Gastroesophageal sphincter (tissue), 4 donors: ENCODE measurements at regions not wholly inside any gene's neighbourhood (a gene's known extent, or its start where the extent isn't known, plus 50 kb on each side); places are given as distances from the start of the nearest gene placed in this dataset.
"Not testable (repeated sequence)": the region's sequence is repeated elsewhere in the genome, so short reads cannot be mapped to it uniquely, and the experiment has no call there.

Source experiments
- ATAC-seq: fragments of 150-250 bp; one replicate; pipeline ENCODE4 v1.9.1; 2016; ENCODE audit warnings: mild to moderate bottlenecking, moderate library complexity
- H3K27ac ChIP-seq, 4 donors: fragments of 200-600 bp; sonication (generic) in 3 of 4; 1 replicate in 3 of 4; 2 replicates in 1 of 4; pipeline ENCODE4 v1.5.1; 2016 to 2019
- H3K27me3 ChIP-seq: fragments of 200-600 bp; sonication (generic); one replicate; pipeline ENCODE4 v1.5.1; 2019
- H3K36me3 ChIP-seq, 2 donors: fragments of 200-600 bp; sonication (generic); one replicate each; pipeline ENCODE4 v1.5.1; 2019; ENCODE audit warnings: control low read depth in 1 of 2
- H3K4me1 ChIP-seq, 3 donors: fragments of 200-600 bp; sonication (generic); 1 replicate in 2 of 3; 2 replicates in 1 of 3; pipeline ENCODE4 v1.5.1; 2016 to 2019; ENCODE audit warnings: control low read depth in 2 of 3
- H3K4me3 ChIP-seq, 2 donors: fragments of 200-600 bp; sonication (generic); one replicate each; pipeline ENCODE4 v1.5.1; 2019; ENCODE audit warnings: mild to moderate bottlenecking in 1 of 2, moderate library complexity in 1 of 2
- H3K9me3 ChIP-seq, 3 donors: fragments of 200-600 bp; sonication (generic); one replicate each; pipeline ENCODE4 v1.5.1; 2017 to 2019; ENCODE audit warnings: control low read depth in 2 of 3
- EP300 ChIP-seq: sonication (generic); formaldehyde crosslinking; IDR thresholded peaks from one replicate; pipeline ENCODE4 v1.6.1; 2017; ENCODE audit warnings: antibody characterized with exemption, mild to moderate bottlenecking
- POLR2A ChIP-seq, 2 donors: fragments of 450-650 bp; IDR thresholded peaks; one replicate each; pipeline ENCODE4 v1.6.1; 2017; ENCODE audit warnings: antibody characterized with exemption in 2 of 2, mild to moderate bottlenecking in 2 of 2, moderate library complexity in 1 of 2
- POLR2AphosphoS5 ChIP-seq: sonication (generic); formaldehyde crosslinking; IDR thresholded peaks from one replicate; pipeline ENCODE4 v1.6.1; 2017; ENCODE audit warnings: antibody characterized with exemption
- WGBS, 2 donors: methylation state at CpG; one replicate each; pipeline ENCODE4 v1.1.5; 2018; ENCODE audit warnings: low coverage in 1 of 2; 5-methylcytosine and 5-hydroxymethylcytosine counted together
- TF ChIP-seq, protein P1 (sequence below), 4 experiments: fragments of 200-600 bp in 2 of 4; fragments of 450-650 bp in 2 of 4; sonication (generic) in 1 of 4; IDR thresholded peaks; one replicate each; pipeline ENCODE4 v1.5.1; 2017 to 2019; ENCODE audit warnings: antibody characterized with exemption in 4 of 4, mild to moderate bottlenecking in 2 of 4, moderate library complexity in 2 of 4

DNA sequence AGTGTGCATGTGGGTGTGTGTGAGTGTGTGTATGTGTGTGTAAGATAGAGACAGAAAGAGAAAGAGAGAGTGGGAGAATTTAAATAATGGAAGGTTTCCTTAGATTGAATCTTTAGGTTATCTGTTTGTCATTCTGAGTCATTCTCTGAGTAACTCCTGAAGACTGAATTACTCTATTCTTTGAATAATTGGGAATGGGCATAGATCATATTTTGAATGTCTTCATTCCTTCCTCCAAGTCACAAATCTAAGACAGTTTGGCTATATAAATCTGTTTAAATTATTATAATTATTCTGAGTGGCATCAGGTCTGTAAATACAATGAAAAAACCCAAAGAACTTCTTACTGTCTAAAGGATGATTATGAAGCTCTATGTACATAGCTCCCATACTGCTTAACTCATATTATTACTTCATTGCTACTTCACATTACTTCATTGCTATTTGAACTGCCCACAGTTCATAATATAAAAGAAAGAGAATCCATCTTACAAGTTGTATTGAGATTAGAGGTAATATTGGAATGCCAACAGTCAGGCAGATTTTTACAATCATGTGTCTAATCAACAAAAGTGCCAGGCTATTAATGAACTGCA is 346.6 kb upstream of the CCDC179 start:
- no peaks in the 10 kb centered on the region for H3K36me3 ChIP-seq
- no peaks in the 10 kb centered on the region for H3K4me1 ChIP-seq
- ATAC-seq, result no peak
- no peaks in the 10 kb centered on the region for H3K9me3 ChIP-seq
- no peak overlapping the region for H3K4me3 ChIP-seq
- H3K27ac ChIP-seq, result no peak overlapping the region
- H3K27me3 ChIP-seq, result no peaks in the 10 kb centered on the region
- TF ChIP-seq, protein P1, sequence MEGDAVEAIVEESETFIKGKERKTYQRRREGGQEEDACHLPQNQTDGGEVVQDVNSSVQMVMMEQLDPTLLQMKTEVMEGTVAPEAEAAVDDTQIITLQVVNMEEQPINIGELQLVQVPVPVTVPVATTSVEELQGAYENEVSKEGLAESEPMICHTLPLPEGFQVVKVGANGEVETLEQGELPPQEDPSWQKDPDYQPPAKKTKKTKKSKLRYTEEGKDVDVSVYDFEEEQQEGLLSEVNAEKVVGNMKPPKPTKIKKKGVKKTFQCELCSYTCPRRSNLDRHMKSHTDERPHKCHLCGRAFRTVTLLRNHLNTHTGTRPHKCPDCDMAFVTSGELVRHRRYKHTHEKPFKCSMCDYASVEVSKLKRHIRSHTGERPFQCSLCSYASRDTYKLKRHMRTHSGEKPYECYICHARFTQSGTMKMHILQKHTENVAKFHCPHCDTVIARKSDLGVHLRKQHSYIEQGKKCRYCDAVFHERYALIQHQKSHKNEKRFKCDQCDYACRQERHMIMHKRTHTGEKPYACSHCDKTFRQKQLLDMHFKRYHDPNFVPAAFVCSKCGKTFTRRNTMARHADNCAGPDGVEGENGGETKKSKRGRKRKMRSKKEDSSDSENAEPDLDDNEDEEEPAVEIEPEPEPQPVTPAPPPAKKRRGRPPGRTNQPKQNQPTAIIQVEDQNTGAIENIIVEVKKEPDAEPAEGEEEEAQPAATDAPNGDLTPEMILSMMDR (IDR thresholded peaks at IDR 0.05), result no peak
- TF ChIP-seq POLR2A (IDR thresholded peaks at IDR 0.05) (no peak), POLR2AphosphoS5 (no peak), EP300 (no peak)

DNA sequence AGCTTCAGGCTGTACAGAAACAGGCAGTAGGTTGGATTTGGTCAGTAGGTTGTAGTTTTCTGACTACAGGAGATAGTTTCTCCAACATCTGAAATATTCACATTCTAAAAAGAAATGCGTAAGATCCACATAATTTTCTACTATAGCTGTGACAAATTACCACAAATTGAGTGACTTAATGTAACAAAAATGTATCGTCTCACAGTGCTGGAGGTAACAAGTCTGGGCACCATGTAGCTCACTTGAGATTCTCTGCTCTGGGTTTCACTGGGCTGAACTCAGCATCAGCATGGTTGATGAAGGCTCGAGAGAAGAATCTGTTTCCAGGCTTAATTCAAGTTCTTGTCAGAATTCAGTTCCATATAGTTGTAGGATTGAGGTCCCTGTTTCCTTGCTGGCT is 350.9 kb upstream of the CCDC179 start:
- no peak for TF ChIP-seq EP300
- TF ChIP-seq POLR2AphosphoS5, result no peak
- TF ChIP-seq POLR2A (IDR thresholded peaks at IDR 0.05), result no peak
- TF ChIP-seq, protein P1 (IDR thresholded peaks at IDR 0.05), result no peak
- WGBS, 2 donors, result 85 to 87% methylated on average over 3 of the region's 3 CpGs
- Histone ChIP-seq H3K27ac (no peak overlapping the region), H3K36me3 (no peaks in the 10 kb centered on the region), H3K4me3 (no peak overlapping the region), H3K27me3 (no peaks in the 10 kb centered on the region), H3K9me3 (no peaks in the 10 kb centered on the region), H3K4me1 (no peaks in the 10 kb centered on the region)
- ATAC-seq, result no peak

DNA sequence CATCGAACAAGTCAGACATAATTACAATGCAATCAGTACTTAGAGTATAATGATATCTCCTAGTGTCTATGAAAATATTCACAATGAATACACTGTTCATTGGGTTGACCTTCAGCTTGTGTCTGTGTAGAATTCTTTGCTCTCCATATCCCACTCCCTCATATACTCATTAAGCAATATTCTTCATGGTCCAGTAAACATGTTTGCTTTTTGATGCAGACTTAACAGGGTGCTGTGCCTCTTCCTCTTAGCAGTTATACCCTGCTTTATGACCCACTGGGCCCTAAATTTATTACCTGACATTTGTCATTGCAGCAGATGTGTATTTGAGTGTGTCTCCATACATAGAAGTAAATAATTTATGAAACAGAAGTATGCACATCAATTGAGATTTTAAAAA is 352.5 kb upstream of the CCDC179 start:
- no peak for ATAC-seq
- no peaks in the 10 kb centered on the region for H3K4me1 ChIP-seq
- peaks cover 0 to 5% (median 0%) of the 10 kb centered on the region in 3 donors for H3K9me3 ChIP-seq
- no peak for TF ChIP-seq EP300
- TF ChIP-seq POLR2AphosphoS5, result no peak
- TF ChIP-seq, protein P1 (IDR thresholded peaks at IDR 0.05), result no peak
- TF ChIP-seq POLR2A (IDR thresholded peaks at IDR 0.05), result no peak
- no peaks in the 10 kb centered on the region for H3K27me3 ChIP-seq
- 10 to 32% methylated on average over 1 of the region's 1 CpG for WGBS, 2 donors
- H3K27ac ChIP-seq, result no peak overlapping the region
- no peaks in the 10 kb centered on the region for H3K36me3 ChIP-seq
- H3K4me3 ChIP-seq, result no peak overlapping the region

DNA sequence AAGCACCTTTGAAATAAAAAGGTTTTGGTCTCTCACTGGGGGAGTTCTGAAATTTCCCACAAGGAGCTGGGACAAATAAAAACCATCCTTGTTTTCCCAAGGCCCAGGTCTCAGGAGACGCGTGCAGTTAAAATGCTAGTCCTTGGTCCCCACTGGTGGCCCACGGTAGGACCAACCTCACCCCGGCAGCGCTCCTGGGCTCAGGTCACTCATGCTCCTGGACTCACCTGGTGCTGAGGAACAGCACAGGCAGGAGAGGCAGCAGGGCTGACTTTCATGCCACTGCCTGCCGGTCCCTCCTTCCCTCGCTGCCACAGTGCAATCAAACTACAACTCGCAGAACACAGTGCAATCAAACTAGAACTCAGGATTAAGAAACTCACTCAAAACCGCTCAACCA is 356.8 kb upstream of the CCDC179 start:
- Histone ChIP-seq H3K27me3 (no peaks in the 10 kb centered on the region), H3K36me3 (no peaks in the 10 kb centered on the region), H3K4me1 (no peaks in the 10 kb centered on the region), H3K27ac (no peak overlapping the region), H3K9me3 (peaks cover 0 to 5% (median 0%) of the 10 kb centered on the region in 3 donors), H3K4me3 (no peak overlapping the region)
- 100% methylated on average over 5 of the region's 9 CpGs; no CpG with 5 or more reads in 1 of the 2 donors for WGBS, 2 donors
- ATAC-seq, result no peak
- TF ChIP-seq, protein P1 (IDR thresholded peaks at IDR 0.05), result no peak
- no peak for TF ChIP-seq EP300
- TF ChIP-seq POLR2A (IDR thresholded peaks at IDR 0.05), result no peak
- TF ChIP-seq POLR2AphosphoS5, result no peak

DNA sequence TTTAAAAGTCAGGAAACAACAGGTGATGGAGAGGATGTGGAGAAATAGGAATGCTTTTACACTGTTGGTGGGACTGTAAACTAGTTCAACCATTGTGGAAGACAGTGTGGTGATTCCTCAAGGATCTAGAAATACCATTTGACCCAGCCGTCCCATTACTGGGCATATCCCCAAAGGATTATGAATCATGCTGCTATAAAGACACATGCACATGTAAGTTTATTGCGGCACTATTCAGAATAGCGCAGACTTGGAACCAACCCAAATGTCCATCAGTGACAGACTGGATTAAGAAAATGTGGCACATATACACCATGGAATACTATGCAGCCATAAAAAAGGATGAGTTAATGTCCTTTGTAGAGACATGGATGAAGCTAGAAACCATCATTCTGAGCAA is 359.8 kb upstream of the CCDC179 start:
- not testable (repeated sequence) for H3K27ac ChIP-seq, ATAC-seq
- whole genome bisulfite sequencing, 2 donors, result 79 to 87% methylated on average over 3 of the region's 3 CpGs

More for the DNA sequence above, 359.8 kb upstream of the CCDC179 start:
- H3K4me1 ChIP-seq, H3K9me3 ChIP-seq, H3K36me3 ChIP-seq, H3K27me3 ChIP-seq, H3K4me3 ChIP-seq: not testable (repeated sequence)
